ENCODE measurements at regions not wholly inside any gene's neighbourhood (a gene's known extent, or its start where the extent isn't known, plus 50 kb on each side); places are given as distances from the start of the nearest gene placed in this dataset.

DNA sequence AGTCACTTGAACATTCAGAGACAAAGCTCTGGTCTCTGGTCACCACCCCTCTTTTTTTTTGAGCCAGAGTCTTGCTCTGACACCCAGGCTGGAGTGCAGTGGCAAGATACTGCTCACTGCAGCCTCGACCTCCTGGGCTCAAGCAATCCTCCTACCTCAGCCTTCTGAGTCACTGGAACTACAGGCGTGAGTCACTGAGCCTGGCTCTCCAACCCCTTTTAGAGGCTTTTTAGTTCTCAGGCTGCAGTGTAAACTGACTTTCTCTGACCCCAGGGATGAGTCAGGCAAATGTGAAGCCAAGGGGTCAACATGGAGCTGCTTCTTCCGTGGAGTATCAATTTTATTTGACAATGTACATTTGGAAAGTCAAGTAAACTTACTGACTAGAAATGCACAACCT is 229.2 kb downstream of the PTTG2 start:
- DNase-seq (ENCODE audit: low read depth), result peak; percentile 91

GRCh38 chr4:38190717-38191178 is 230.6 kb downstream of the PTTG2 start:
- peak; percentile 84 for DNase-seq (ENCODE audit: low read depth)

DNA sequence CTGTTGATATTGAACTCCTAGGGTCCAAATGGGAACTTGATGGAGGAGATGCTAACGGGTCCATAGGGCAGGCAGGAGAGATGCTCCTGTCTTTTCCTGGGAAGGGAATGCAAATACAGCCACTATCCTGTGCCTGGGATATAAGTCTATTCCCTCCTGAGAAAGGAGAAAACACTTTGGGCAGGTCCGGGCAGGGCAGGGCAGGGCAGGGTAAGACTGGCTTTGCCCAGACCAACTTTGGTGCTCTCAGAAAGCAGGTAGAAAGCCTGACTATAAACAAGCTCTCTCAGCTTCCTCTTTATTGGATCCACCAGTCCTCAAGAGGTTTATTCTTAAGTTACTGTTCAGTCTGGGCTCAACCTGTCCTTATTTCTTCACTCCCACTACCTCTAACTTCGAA is 232.3 kb downstream of the PTTG2 start:
- no peak for DNase-seq (ENCODE audit: low read depth)

- DNase-seq (ENCODE audit: low read depth), result no peak
Observed at GRCh38 chr4:38193236-38193863, 233.2 kb downstream of the PTTG2 start.

DNA sequence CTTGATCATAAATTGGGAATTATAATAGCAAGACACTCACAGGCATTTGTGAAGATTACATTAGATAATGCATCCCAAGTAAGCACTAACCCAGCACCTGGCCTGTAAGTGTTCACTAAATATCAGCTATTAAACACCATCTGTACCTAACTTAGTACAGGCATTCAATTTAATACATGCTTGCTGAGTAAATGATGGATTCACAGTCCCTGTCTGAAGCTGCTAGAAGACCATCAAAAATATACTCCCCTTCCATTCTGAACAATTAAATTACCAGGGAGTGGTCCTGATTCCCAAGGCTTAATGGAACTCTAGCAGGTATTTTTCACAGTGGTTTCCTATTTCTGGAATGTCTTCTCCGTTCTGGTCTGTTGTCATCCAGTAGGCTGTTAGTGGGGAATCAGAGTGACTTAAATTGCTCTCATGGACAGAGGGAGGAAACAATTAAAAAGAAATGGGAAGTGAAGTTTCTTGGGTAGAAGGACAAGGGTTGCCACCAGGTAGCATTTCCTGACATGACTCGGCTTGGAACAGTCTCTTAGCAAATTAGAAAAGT is 233.9 kb downstream of the PTTG2 start:
- DNase-seq (ENCODE audit: low read depth), result no peak

GRCh38 chr4:38195486-38195885 is 235.3 kb downstream of the PTTG2 start:
- no peak for DNase-seq (ENCODE audit: low read depth)

- DNase-seq (ENCODE audit: low read depth), result no peak
Observed at GRCh38 chr4:38195911-38196310, 235.7 kb downstream of the PTTG2 start.

DNA sequence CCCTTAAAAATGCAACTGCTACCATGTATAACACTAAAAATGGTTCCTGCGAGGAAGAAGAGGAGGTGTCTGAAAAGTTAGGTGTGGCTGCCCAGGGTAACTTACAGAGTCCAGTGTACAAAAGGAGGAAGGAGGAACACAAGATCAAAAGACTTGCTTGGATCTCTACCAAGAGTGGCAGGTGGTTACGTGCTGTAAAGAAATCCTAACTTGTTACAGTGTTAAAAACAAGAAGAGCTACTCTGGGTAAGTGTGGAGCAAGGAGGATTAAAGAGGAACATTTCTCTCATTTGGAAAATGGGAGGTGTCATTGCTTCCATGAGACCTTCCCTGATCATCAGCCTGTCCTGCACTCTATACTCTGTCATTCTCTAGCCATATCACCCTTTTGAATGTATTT is 242.0 kb downstream of the PTTG2 start:
- DNase-seq (ENCODE audit: low read depth), result no peak

- no peak for DNase-seq (ENCODE audit: low read depth)
Observed at GRCh38 chr4:38203609-38204008, 243.4 kb downstream of the PTTG2 start.

DNA sequence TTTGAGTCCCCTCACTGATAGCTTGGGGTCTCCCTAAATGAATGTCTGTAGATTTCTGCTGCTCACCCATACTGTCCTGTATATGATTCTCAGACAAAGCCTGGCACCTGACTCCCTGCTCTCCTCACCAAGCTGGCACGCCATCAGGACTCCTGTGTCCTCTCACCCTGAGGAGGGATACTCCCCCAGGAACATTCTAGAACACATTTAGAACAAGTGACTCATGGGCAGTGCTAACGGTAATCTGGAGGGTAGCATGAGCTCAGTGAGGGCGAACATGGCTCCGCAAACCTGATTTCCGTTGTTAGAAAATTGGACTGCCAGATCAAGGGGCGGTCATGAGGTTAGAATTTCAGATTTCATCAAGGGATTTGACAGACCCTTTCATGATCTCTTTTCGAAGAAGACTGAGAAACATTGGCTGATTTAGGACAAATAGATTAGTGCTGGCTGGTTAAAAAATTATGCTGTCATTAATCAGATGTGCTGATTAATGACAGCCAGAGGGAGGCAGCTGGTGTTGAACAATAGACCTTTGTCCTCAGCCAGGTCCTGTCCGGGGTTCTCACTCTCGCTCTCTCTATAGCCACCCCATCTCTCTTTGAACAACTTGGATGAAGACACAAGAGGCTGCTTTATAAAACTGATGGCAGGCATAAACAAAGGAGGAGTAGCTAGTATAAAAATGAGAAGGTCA is 244.3 kb downstream of the PTTG2 start:
- DNase-seq (ENCODE audit: low read depth), result no peak

- DNase-seq (ENCODE audit: low read depth), result no peak
Observed at GRCh38 chr4:38205261-38205660, 245.1 kb downstream of the PTTG2 start.

- no peak for DNase-seq (ENCODE audit: low read depth)
Observed at GRCh38 chr4:38207110-38207457, 246.9 kb downstream of the PTTG2 start.

DNA sequence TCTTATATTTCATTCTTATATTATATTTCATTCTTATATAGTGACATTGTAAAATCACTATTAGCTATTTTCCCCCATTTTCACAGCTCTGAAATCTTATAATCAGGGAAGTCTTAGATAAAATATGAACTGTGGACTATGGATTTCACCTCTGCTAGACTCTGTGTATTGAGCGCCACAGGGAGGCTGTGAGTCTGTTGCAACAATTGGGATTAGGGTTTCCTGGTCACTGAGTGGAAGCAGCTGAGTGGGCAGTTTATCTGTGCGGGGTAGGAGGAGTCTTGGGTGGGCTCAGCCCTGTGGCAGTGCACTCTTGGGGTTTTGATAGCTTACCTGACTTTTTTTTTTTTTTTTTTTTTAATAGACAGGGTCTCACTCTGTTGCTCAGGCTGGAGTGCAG is 249.5 kb downstream of the PTTG2 start:
- no peak for DNase-seq (ENCODE audit: low read depth)

DNA sequence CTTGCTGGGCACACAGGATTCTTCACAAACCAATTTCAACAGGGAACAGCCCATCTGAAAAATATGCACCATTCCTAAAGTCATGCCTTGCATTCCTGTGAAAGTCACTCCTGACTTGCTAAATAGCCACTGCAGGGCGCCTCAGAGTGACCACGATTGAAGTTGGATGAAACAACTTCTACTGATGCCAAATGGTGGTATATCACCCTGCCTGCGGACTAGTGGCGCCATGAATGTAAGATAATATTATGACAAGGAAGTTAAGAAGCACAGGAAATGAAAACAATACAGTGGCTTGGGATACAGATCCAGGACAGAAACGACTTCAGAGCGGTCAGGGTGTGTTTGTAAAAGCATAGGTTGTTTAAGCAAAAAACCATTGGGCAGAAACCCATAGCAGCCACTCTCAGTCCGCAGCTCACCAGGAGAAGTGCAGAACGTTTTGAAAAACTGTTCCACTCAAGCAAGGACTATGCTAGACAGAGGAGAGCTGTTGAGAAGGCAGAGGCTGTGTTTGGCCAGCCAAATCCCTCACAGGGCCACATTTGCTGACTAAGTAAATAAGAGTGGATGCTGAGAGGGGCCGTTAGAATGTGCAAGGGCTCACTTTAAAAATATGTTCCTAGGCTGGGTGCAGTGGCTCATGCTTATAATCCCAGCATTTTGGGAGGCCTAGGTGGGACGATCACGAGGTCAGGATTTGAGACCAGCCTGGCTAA is 250.4 kb downstream of the PTTG2 start:
- DNase-seq (ENCODE audit: low read depth), result peak; percentile 14

DNA sequence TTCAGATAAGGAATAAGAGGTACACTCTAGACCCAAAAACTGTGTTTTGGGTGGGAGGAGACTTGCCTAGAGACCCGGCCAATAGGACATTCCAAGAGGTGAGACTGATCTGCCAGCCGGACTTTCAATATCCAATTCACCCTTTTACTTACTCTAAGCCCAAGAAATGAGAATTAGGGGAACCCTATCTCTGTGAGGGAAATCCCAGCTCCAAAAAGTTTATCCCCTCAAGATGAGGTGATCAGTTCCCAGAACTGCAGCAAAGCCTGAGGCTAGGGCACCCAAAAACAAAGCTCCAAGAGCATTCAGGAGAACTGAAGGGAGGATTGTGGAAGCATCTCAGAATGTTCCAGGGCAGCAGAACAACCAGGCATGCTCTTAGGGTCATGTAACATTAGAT is 251.7 kb downstream of the PTTG2 start:
- no peak for DNase-seq (ENCODE audit: low read depth)

GRCh38 chr4:38213083-38213805 is 253.0 kb downstream of the PTTG2 start:
- no peak for DNase-seq (ENCODE audit: low read depth)

DNA sequence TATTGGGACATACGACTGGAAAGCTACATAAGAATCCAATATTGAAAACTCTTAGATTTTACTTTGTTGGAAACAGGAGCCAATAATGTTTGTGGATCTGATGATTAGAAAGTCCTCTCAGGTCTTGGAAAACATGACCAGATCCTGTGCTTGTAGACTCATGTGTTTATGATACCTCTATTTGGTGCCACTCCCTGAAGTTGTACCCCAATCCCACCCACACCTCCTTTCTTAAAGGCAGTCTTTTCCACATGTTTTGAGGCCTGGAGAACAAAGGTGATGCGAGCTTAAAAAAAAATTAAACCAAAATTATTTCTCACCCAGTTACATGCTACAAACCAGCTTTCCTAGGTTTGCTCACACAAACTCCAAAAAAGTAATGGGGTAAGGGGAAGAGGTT is 262.7 kb downstream of the PTTG2 start:
- DNase-seq (ENCODE audit: low read depth), result no peak

DNA sequence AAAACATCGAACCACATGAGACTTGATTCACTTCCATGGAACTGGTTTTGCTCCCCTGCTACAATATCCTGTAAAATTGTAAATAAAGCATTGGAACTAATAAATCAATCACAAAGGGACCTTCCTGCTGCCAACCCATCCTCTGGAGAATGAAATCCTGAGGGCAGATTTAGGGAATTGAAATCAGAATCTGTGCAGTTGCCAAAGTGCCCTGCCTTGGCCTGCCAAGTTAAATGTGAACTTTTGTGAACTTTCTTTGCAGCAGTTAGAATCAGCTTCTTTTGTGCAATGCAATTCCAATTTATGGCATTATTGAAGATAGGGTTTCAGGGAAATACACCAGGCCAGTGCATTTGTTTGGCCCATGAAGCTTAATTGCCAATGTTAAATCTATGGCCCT is 263.1 kb downstream of the PTTG2 start:
- DNase-seq (ENCODE audit: low read depth), result no peak

- no peak for DNase-seq (ENCODE audit: low read depth)
Observed at GRCh38 chr4:38223782-38224236, 263.6 kb downstream of the PTTG2 start.

DNA sequence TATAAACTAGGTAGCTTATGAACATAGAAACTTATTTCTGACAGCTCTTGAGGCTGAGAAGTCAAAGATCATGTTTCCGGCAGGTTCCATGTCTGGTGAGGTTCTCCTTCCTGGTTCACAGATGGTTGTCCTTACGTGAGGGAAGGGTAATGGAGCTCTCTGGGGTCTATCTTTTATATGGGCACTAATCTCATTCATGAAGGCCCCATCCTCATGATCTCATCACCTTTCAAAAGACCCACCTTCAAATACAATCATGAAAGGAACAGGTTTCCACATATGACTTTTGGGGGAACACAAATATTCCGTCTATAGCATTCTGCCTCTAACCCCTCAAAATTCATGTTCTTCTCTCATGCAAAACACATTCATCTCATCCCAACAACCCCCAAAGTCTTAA is 264.7 kb downstream of the PTTG2 start:
- no peak for DNase-seq (ENCODE audit: low read depth)

DNA sequence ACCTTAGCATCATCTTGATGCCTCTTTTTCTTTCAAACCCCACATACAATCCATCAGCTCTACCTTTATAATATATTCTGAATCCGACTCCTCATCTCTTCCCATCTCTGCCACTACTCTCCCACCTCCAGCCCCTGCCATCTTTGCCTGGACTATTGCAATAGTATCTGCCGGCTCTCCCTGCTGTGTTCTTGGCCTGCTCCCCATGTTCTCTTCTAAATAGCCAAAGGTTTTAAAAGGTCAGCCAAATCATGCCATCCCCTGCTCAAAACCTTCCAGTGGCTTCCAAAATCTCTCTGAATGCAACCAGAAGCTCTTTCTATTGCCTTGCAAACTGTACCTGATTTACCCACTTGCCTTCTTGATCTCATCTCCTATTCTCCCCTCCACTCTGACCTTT is 266.0 kb downstream of the PTTG2 start:
- no peak for DNase-seq (ENCODE audit: low read depth)

Measured in Daoy (cell line).